Inflammatory macrophage (primary cell): ENCODE measurements at regions not wholly inside any gene's neighbourhood (a gene's known extent, or its start where the extent isn't known, plus 50 kb on each side); places are given as distances from the start of the nearest gene placed in this dataset.
"Not testable (repeated sequence)": the region's sequence is repeated elsewhere in the genome, so short reads cannot be mapped to it uniquely, and the experiment has no call there.

ENCODE experiments used
- DNase-seq, 2 donors: peaks; one replicate each; pipeline ENCODE4 v3.0.0-alpha.2; 2020 to 2022

GRCh38 chr3:30448450-30449289 is 157.7 kb upstream of the TGFBR2 start:
- no peak for DNase-seq

- DNase-seq, result no peak
Measured at GRCh38 chr3:30449290-30449632, 157.1 kb upstream of the TGFBR2 start.

DNA sequence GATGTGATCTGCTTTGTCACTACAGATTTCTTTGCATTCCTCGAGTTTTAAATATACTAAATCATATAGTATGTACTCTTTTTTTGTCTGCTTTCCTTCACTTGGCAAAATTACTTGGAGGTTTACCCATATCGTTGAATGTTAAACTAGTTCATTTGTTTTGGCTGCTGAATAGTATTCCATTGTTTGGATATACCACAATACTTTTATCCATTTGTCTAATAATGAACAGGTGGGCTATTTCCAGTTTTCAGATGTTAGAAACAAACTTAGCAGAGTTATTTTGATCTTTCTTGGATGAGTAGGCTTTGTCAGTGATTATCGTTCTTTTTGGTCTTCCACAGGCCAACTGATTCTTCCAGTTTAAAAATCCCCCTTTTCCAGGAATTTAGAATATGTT is 154.0 kb upstream of the TGFBR2 start:
- DNase-seq, result no peak

- peak; percentile 86 to 93 for DNase-seq
Measured at GRCh38 chr3:30453360-30454039, 152.9 kb upstream of the TGFBR2 start.

GRCh38 chr3:30454636-30455035 is 151.8 kb upstream of the TGFBR2 start:
- no peak for DNase-seq

DNA sequence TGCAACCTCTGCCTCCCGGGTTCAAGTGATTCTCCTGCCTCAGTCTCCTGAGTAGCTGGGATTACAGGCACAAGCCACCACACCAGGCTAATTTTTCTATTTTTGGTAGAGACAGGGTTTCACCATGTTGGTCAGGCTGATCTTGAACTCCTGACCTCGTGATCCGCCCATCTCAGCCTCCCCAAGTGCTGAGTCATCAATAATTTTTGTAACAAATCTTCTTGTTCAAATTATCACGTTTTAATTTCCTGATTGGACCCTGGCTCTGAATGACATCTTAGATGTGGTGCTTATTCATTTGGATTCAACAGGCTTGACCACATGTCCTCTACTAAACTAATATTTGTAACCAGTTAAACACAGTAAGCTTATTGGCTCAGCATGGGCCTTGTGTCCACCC is 151.3 kb upstream of the TGFBR2 start:
- not testable (repeated sequence) for DNase-seq

- no peak for DNase-seq
Measured at GRCh38 chr3:30455840-30456239, 150.6 kb upstream of the TGFBR2 start.

DNA sequence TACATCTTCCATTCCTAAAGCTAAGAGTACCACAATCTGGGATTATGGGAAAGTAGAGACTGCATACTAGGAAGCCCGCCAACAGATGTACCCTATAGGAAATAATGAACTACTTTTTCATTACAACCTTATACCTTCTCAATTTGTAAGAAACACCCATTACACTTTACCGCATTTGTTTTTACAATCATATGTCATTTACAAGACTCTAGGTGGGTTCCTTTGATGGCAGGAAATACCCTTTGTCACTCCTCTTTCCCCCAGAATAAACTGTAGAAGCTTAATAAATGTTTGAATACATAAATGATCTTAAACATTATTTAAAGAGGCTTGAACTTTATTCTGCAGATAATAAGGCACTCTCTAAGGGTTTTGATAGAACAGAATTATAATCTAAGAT is 150.1 kb upstream of the TGFBR2 start:
- no peak for DNase-seq

DNA sequence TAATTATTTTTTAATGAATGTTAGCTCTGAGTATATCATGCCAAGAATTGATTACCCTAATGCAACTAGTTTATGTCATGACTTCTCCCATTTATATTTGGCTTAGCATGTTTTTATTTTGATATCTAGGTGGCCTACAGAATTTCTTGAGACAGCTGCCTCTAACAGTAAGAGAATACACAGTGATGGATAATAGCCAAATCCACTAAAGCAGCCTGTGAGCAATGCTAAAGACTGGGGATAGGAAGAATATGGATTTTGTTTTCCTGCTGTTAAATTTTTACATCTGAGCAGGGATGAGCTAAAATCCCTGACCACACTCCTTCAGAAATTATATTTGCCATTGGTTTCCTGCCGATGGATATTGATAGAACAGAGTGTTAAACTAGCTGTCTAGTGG is 149.3 kb upstream of the TGFBR2 start:
- no peak for DNase-seq

DNA sequence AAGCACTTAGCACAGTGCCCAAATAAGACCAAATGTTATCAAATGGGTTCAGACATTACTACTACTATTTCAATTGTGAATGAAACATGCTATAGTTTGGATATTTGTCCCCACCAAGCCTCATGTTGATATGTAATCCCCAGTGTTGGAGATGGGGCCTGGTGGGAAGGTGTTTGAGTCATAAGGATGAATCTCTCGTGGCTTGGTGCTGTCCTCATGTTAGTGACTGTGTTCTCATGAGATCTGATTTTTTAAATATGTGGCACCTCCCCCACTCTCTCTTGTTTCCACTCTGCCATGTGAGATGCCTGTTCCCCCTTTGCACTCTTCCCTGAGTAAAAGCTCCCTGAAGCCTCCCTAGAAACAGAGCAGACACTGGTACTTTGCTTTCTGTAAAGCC is 148.7 kb upstream of the TGFBR2 start:
- DNase-seq, result peak; percentile 31 to 49

GRCh38 chr3:30458376-30459171 is 147.8 kb upstream of the TGFBR2 start:
- no peak for DNase-seq

- DNase-seq, result no peak
Measured at GRCh38 chr3:30461311-30461710, 145.1 kb upstream of the TGFBR2 start.

DNA sequence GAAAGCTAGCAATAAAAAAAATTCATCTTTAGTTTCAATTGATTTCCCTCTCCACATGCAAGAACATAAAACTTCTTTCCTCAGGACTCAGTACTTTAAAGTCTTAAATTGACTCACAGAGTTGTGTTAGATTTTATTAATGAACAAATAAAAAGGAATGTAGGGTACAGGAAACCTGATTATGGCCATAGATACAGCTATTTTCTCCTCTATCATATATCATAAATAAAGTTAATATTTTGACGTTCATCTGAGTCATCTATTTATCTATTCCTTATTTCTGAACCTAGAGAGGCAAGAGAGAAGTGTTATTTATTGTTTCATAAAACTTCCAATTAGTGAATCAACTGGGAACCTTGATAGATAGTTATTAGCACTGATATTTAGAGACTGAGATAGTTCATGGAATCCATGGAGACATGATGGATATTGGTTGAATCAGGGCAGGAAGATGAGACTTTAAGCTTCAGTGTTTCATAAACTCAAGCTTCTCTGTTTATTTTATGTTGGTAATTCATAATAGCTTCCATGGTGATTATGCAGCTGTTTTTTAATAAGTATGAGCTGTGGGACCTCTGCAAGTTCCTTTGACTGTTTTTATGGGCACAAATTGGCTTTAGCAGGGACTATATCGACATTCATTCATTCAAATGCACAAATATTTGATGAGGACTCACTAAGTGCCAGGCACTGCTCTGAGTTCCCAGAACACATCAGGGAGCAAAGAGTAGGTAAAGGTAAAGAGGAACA is 143.5 kb upstream of the TGFBR2 start:
- no peak for DNase-seq

DNA sequence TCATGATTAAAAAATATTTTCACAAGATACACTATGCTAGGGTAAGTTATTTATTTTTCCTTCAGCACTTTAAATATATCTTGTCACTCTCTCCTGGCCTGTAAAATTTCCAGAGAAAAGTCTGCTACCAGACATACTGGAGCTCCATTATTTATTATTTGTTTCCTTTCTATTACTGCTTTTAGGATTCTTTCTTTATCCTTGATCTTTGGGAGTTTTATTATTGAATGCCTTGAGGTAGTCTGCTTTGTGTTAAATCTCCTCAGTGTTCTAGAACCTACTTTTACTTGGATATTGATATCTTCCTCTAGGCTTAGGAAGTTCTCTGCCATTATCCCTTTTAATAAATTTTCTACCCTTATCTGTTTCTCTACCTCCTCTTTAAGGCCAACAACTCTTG is 142.0 kb upstream of the TGFBR2 start:
- no peak for DNase-seq

DNA sequence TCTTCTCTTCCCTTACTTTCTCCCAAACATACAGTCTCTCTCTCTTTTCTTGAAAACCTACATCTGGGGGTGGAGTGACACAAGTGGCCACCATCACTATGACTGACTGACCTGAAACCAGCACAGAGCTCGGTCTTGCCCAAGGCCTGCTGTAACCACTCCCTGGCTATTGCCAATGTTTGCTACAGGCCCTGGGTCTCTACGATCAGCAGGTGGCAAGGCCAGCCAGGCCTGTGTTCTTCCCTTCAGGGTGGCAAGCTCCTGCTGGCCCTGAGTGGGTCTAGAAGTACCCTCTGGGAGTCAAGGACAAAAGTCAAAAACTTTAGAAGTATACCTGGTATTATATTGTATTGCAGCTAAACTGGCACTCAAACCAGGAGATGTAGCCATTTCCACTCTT is 140.9 kb upstream of the TGFBR2 start:
- DNase-seq, result no peak

GRCh38 chr3:30467596-30468238 is 138.7 kb upstream of the TGFBR2 start:
- DNase-seq, result no peak

DNA sequence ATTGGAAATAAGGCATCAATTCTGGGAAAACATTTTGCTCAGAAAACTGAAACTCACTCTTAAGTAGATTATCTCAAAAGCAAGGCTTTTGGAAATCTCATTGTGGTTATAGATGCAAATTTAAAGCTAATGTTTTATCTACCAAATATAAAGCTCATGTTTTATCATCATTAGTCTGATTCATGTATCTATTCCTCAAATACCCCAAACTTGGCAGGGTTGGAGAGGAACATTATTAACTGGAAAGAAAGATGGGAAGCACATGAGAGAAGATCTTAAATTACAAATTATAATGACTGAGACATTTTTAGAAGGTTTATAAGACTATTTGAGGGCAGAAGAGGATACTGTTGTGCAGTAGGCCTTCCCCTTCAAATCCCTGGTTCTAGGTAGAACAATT is 137.3 kb upstream of the TGFBR2 start:
- no peak for DNase-seq

DNA sequence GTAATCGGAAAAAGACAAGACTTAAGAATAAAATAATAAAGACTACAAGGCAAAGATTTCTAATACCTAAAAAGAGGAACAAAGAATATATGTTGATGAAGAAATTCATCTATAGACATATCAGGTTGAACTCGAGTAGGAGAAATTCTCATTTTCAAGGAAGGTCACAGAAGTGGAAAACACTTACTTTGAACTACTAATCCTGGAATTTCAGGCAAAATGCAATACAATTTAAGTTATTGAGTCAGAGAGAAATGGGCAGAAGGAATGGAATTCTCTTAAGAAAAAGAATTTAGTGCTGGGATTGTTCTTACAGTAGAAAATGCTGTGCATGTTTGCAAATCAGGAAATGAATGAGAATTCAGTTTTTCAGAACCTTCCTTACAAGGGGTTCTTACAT is 135.9 kb upstream of the TGFBR2 start:
- peak in 1 of 2 donors; percentile 51 for DNase-seq

GRCh38 chr3:30471066-30471465 is 135.3 kb upstream of the TGFBR2 start:
- DNase-seq, result no peak

DNA sequence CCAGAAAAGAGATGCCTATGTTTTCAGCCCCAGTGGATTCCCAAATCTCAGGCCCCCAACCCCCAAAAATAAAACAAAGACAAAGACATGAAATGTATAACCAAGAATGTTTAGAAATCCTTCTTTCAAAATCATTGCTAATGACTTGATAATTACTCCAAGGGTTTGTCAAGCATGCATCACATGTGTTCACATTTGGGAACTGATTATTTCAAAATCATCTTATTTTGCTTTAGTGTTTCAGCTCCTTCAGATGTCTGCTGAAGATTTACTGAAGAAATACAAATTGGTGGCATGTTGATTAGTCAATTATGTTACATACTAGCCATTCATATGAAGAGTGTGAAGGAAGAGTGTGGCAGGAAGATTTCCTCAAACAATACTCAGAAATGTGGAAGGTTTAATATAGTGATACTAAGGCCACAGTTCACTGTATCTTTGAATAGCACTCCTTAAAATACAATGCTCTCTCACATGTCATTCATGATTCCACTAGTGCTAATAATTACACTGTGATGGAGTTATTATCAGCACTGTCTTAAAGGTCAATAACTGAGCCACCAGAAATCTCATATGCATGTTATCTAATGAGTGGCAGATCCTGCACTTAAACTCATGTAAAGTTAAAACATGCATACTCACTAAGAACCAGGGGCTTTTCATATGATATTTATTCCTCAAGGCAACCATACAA is 134.5 kb upstream of the TGFBR2 start:
- DNase-seq, result peak; percentile 19 to 63

- peak; percentile 93 for DNase-seq
Measured at GRCh38 chr3:30473374-30474051, 132.9 kb upstream of the TGFBR2 start.
